HFFc6 (cell line): ENCODE measurements at regions not wholly inside any gene's neighbourhood (a gene's known extent, or its start where the extent isn't known, plus 50 kb on each side); places are given as distances from the start of the nearest gene placed in this dataset.
"Not testable (repeated sequence)": the region's sequence is repeated elsewhere in the genome, so short reads cannot be mapped to it uniquely, and the experiment has no call there.

Experiments used
- DNase-seq: peaks from one replicate; pipeline ENCODE4 v3.0.0-alpha.2; 2018
- H3K27ac Mint-ChIP-seq: 2 replicates; pipeline ENCODE4 v1.8.0; 2020; ENCODE audit warnings: mild to moderate bottlenecking, mixed read lengths
- H3K27me3 Mint-ChIP-seq: 2 replicates; pipeline ENCODE4 v1.8.0; 2021; ENCODE audit warnings: mild to moderate bottlenecking, moderate library complexity, mixed read lengths; ENCODE audit not compliant: insufficient read depth
- H3K36me3 Mint-ChIP-seq: 2 replicates; pipeline ENCODE4 v1.8.0; 2021; ENCODE audit warnings: low read depth, mixed read lengths
- H3K4me1 Mint-ChIP-seq: 2 replicates; pipeline ENCODE4 v1.8.0; 2020; ENCODE audit warnings: low read depth, mixed read lengths
- H3K4me3 Mint-ChIP-seq: 2 replicates; pipeline ENCODE4 v1.8.0; 2020; ENCODE audit warnings: mild to moderate bottlenecking, moderate library complexity, mixed read lengths
- H3K9me3 Mint-ChIP-seq: 2 replicates; pipeline ENCODE4 v1.8.0; 2020; ENCODE audit warnings: mild to moderate bottlenecking, mixed read lengths
- CTCF ChIP-seq: fragments of 200-600 bp; sonication (generic); IDR thresholded peaks from 2 replicates; pipeline ENCODE4 v1.5.0; 2021; ENCODE audit warnings: antibody characterized with exemption, mild to moderate bottlenecking

- H3K36me3 Mint-ChIP-seq = no peaks in the 10 kb centered on the region
Observed at GRCh38 chr5:39933061-39933460, 508.3 kb upstream of the DAB2 start.

GRCh38 chr5:39928709-39929108 lies 503.9 kb upstream of the DAB2 start:
- H3K27ac Mint-ChIP-seq = no peak overlapping the region
- no peaks in the 10 kb centered on the region for H3K9me3 Mint-ChIP-seq
- no peak for DNase-seq
- no peaks in the 10 kb centered on the region for H3K36me3 Mint-ChIP-seq
- no peaks in the 10 kb centered on the region for H3K4me1 Mint-ChIP-seq
- no peak overlapping the region for H3K4me3 Mint-ChIP-seq
- peaks cover 9% of the 10 kb centered on the region for H3K27me3 Mint-ChIP-seq
- TF ChIP-seq CTCF = no peak

More at GRCh38 chr5:39933061-39933460, 508.3 kb upstream of the DAB2 start:
- Mint-ChIP-seq H3K4me3 (no peak overlapping the region), H3K4me1 (no peaks in the 10 kb centered on the region), H3K27me3 (peaks cover 8% of the 10 kb centered on the region), H3K9me3 (no peaks in the 10 kb centered on the region), H3K27ac (no peak overlapping the region)
- DNase-seq = no peak
- TF ChIP-seq CTCF = no peak

GRCh38 chr5:39919876-39920275 lies 495.1 kb upstream of the DAB2 start:
- Mint-ChIP-seq H3K27ac (no peak overlapping the region), H3K27me3 (peaks cover 2% of the 10 kb centered on the region), H3K4me3 (no peak overlapping the region), H3K36me3 (no peaks in the 10 kb centered on the region), H3K4me1 (no peaks in the 10 kb centered on the region), H3K9me3 (no peaks in the 10 kb centered on the region)
- TF ChIP-seq CTCF = no peak
- DNase-seq = no peak

- TF ChIP-seq CTCF = no peak
- no peak overlapping the region for H3K27ac Mint-ChIP-seq
- no peaks in the 10 kb centered on the region; the same call in none of the 2 replicates for H3K27me3 Mint-ChIP-seq
- H3K4me1 Mint-ChIP-seq = no peaks in the 10 kb centered on the region
- no peaks in the 10 kb centered on the region; the same call in 1 of the 2 replicates for H3K9me3 Mint-ChIP-seq
- no peaks in the 10 kb centered on the region for H3K36me3 Mint-ChIP-seq
- H3K4me3 Mint-ChIP-seq = no peak overlapping the region
- DNase-seq = no peak
Observed at GRCh38 chr5:39912906-39913305, 488.1 kb upstream of the DAB2 start.

GRCh38 chr5:39907267-39907951 lies 482.6 kb upstream of the DAB2 start:
- H3K9me3 Mint-ChIP-seq, H3K27me3 Mint-ChIP-seq, DNase-seq, H3K4me3 Mint-ChIP-seq, H3K4me1 Mint-ChIP-seq, H3K27ac Mint-ChIP-seq, H3K36me3 Mint-ChIP-seq: not testable (repeated sequence)

GRCh38 chr5:39906146-39906545 lies 481.4 kb upstream of the DAB2 start:
- Mint-ChIP-seq H3K27ac (no peak overlapping the region), H3K4me1 (peaks cover 8% of the 10 kb centered on the region; the same call in 1 of the 2 replicates), H3K27me3 (no peaks in the 10 kb centered on the region; the same call in none of the 2 replicates)

More at GRCh38 chr5:39906146-39906545, 481.4 kb upstream of the DAB2 start:
- Mint-ChIP-seq H3K9me3 (no peaks in the 10 kb centered on the region; the same call in 1 of the 2 replicates), H3K4me3 (no peak overlapping the region), H3K36me3 (no peaks in the 10 kb centered on the region)
- no peak for DNase-seq
- TF ChIP-seq CTCF = no peak
